Stimulated activated effector memory CD8-positive, alpha-beta T cell treated with anti-CD3 and anti-CD28 coated beads, Interleukin-12 subunit alpha, Interleukin-12 subunit beta, amount 100 ng/mL, for 72 hours (primary cell): ENCODE measurements at regions not wholly inside any gene's neighbourhood (a gene's known extent, or its start where the extent isn't known, plus 50 kb on each side); places are given as distances from the start of the nearest gene placed in this dataset.
A peak's percentile ranks its signal among the peaks of the same experiment; 100 is the strongest.
"Not testable (repeated sequence)": the region's sequence is repeated elsewhere in the genome, so short reads cannot be mapped to it uniquely, and the experiment has no call there.

Experiments used
- ATAC-seq: fragments of 150-1000 bp; cut with Tn5 transposase; 2 replicates; pipeline ENCODE4 v1.10.0; 2021
- DNase-seq, 2 donors: peaks; one replicate each; pipeline ENCODE4 v3.0.0; 2021 to 2022; ENCODE audit warnings: low spot score in 2 of 2
- H3K27ac Mint-ChIP-seq: one replicate; pipeline ENCODE4 v1.8.0; 2022; ENCODE audit warnings: mild to moderate bottlenecking, mixed read lengths
- H3K36me3 Mint-ChIP-seq: one replicate; pipeline ENCODE4 v1.8.0; 2022; ENCODE audit warnings: mild to moderate bottlenecking, mixed read lengths
- H3K4me1 Mint-ChIP-seq: one replicate; pipeline ENCODE4 v1.8.0; 2022; ENCODE audit warnings: mixed read lengths
- H3K4me3 Mint-ChIP-seq: one replicate; pipeline ENCODE4 v1.8.0; 2022; ENCODE audit warnings: mild to moderate bottlenecking, mixed read lengths
- H3K9me3 Mint-ChIP-seq: one replicate; pipeline ENCODE4 v1.8.0; 2022; ENCODE audit warnings: mixed read lengths

- no peaks in the 10 kb centered on the region for H3K36me3 Mint-ChIP-seq
- no peaks in the 10 kb centered on the region for H3K4me1 Mint-ChIP-seq
- H3K4me3 Mint-ChIP-seq, result no peak overlapping the region
- DNase-seq (no peak), ATAC-seq (no peak)
- no peak overlapping the region for H3K27ac Mint-ChIP-seq
- H3K9me3 Mint-ChIP-seq, result peaks cover 12% of the 10 kb centered on the region
Observed at GRCh38 chr2:43019025-43019367, 207.4 kb downstream of the ZFP36L2 start.

- H3K27ac Mint-ChIP-seq, result no peak overlapping the region
- DNase-seq, result no peak
- H3K36me3 Mint-ChIP-seq, result no peaks in the 10 kb centered on the region
- no peaks in the 10 kb centered on the region for H3K4me1 Mint-ChIP-seq
- no peak overlapping the region for H3K4me3 Mint-ChIP-seq
- no peak for ATAC-seq
- H3K9me3 Mint-ChIP-seq, result peaks cover 12% of the 10 kb centered on the region
Observed at GRCh38 chr2:43018179-43019024, 208.0 kb downstream of the ZFP36L2 start.

GRCh38 chr2:43013821-43014345 is 212.5 kb downstream of the ZFP36L2 start:
- no peaks in the 10 kb centered on the region for H3K4me1 Mint-ChIP-seq
- no peak for ATAC-seq
- H3K27ac Mint-ChIP-seq, result no peak overlapping the region
- no peak overlapping the region for H3K4me3 Mint-ChIP-seq
- no peaks in the 10 kb centered on the region for H3K36me3 Mint-ChIP-seq
- no peaks in the 10 kb centered on the region for H3K9me3 Mint-ChIP-seq
- no peak for DNase-seq

- no peak for ATAC-seq
Observed at GRCh38 chr2:43012966-43013365, 213.4 kb downstream of the ZFP36L2 start.

GRCh38 chr2:43011158-43011491 is 215.3 kb downstream of the ZFP36L2 start:
- Mint-ChIP-seq H3K27ac (no peak overlapping the region), H3K4me3 (no peak overlapping the region), H3K36me3 (no peaks in the 10 kb centered on the region), H3K4me1 (no peaks in the 10 kb centered on the region), H3K9me3 (peaks cover 3% of the 10 kb centered on the region)
- DNase-seq (no peak), ATAC-seq (no peak)

More at GRCh38 chr2:43012966-43013365, 213.4 kb downstream of the ZFP36L2 start:
- no peak overlapping the region for H3K4me3 Mint-ChIP-seq
- H3K9me3 Mint-ChIP-seq, result peaks cover 3% of the 10 kb centered on the region
- no peak for DNase-seq
- H3K4me1 Mint-ChIP-seq, result no peaks in the 10 kb centered on the region
- H3K36me3 Mint-ChIP-seq, result no peaks in the 10 kb centered on the region
- no peak overlapping the region for H3K27ac Mint-ChIP-seq

- peaks cover 3% of the 10 kb centered on the region for H3K9me3 Mint-ChIP-seq
Observed at GRCh38 chr2:43010438-43011157, 215.8 kb downstream of the ZFP36L2 start.

GRCh38 chr2:43009448-43009847 is 217.0 kb downstream of the ZFP36L2 start:
- Mint-ChIP-seq H3K4me3 (no peak overlapping the region), H3K36me3 (no peaks in the 10 kb centered on the region), H3K4me1 (no peaks in the 10 kb centered on the region), H3K27ac (no peak overlapping the region), H3K9me3 (peaks cover 3% of the 10 kb centered on the region)
- ATAC-seq, result no peak
- no peak for DNase-seq

More at GRCh38 chr2:43010438-43011157, 215.8 kb downstream of the ZFP36L2 start:
- Mint-ChIP-seq H3K4me1 (no peaks in the 10 kb centered on the region), H3K27ac (no peak overlapping the region), H3K36me3 (no peaks in the 10 kb centered on the region), H3K4me3 (no peak overlapping the region)
- ATAC-seq (no peak), DNase-seq (no peak)

GRCh38 chr2:43008388-43008787 is 216.0 kb upstream of the HAAO start:
- H3K4me1 Mint-ChIP-seq, result no peaks in the 10 kb centered on the region
- no peak overlapping the region for H3K27ac Mint-ChIP-seq
- peaks cover 3% of the 10 kb centered on the region for H3K9me3 Mint-ChIP-seq
- DNase-seq (no peak), ATAC-seq (no peak)
- H3K36me3 Mint-ChIP-seq, result no peaks in the 10 kb centered on the region
- H3K4me3 Mint-ChIP-seq, result no peak overlapping the region

GRCh38 chr2:43007901-43008300 is 215.5 kb upstream of the HAAO start:
- ATAC-seq, result no peak
- H3K36me3 Mint-ChIP-seq, result no peaks in the 10 kb centered on the region
- H3K9me3 Mint-ChIP-seq, result peaks cover 3% of the 10 kb centered on the region

GRCh38 chr2:43006834-43007543 is 214.6 kb upstream of the HAAO start:
- H3K36me3 Mint-ChIP-seq, result no peaks in the 10 kb centered on the region
- ATAC-seq, result no peak
- no peak for DNase-seq
- H3K27ac Mint-ChIP-seq, result no peak overlapping the region
- H3K4me1 Mint-ChIP-seq, result no peaks in the 10 kb centered on the region
- no peak overlapping the region for H3K4me3 Mint-ChIP-seq
- peaks cover 3% of the 10 kb centered on the region for H3K9me3 Mint-ChIP-seq

More at GRCh38 chr2:43007901-43008300, 215.5 kb upstream of the HAAO start:
- Mint-ChIP-seq H3K4me1 (no peaks in the 10 kb centered on the region), H3K4me3 (no peak overlapping the region), H3K27ac (no peak overlapping the region)
- no peak for DNase-seq

GRCh38 chr2:43005975-43006833 is 213.8 kb upstream of the HAAO start:
- Mint-ChIP-seq H3K36me3 (no peaks in the 10 kb centered on the region), H3K4me1 (no peaks in the 10 kb centered on the region), H3K9me3 (peaks cover 3% of the 10 kb centered on the region), H3K4me3 (no peak overlapping the region), H3K27ac (no peak overlapping the region)
- no peak for DNase-seq
- peak; percentile 9 for ATAC-seq

GRCh38 chr2:43005245-43005974 is 213.0 kb upstream of the HAAO start:
- no peaks in the 10 kb centered on the region for H3K36me3 Mint-ChIP-seq
- H3K4me1 Mint-ChIP-seq, result no peaks in the 10 kb centered on the region
- DNase-seq (no peak), ATAC-seq (no peak)
- no peak overlapping the region for H3K4me3 Mint-ChIP-seq
- H3K9me3 Mint-ChIP-seq, result peaks cover 3% of the 10 kb centered on the region
- H3K27ac Mint-ChIP-seq, result no peak overlapping the region

- H3K27ac Mint-ChIP-seq, result no peak overlapping the region
- DNase-seq, result no peak
- peaks cover 3% of the 10 kb centered on the region for H3K9me3 Mint-ChIP-seq
- H3K4me3 Mint-ChIP-seq, result no peak overlapping the region
- no peaks in the 10 kb centered on the region for H3K4me1 Mint-ChIP-seq
- no peaks in the 10 kb centered on the region for H3K36me3 Mint-ChIP-seq
- no peak for ATAC-seq
Observed at GRCh38 chr2:43004879-43005244, 212.5 kb upstream of the HAAO start.

- not testable (repeated sequence) for DNase-seq, H3K36me3 Mint-ChIP-seq, H3K4me3 Mint-ChIP-seq, H3K27ac Mint-ChIP-seq, H3K4me1 Mint-ChIP-seq, H3K9me3 Mint-ChIP-seq, ATAC-seq
Observed at GRCh38 chr2:43004126-43004865, 211.9 kb upstream of the HAAO start.
